ENCODE measurements at regions not wholly inside any gene's neighbourhood (a gene's known extent, or its start where the extent isn't known, plus 50 kb on each side); places are given as distances from the start of the nearest gene placed in this dataset.

- H3K4me3 ChIP-seq (replicated peaks in 1 of 2; ENCODE audit: low read depth in 2 of 2, low read length in 2 of 2) = no peak overlapping the region
- TF ChIP-seq, protein P1, sequence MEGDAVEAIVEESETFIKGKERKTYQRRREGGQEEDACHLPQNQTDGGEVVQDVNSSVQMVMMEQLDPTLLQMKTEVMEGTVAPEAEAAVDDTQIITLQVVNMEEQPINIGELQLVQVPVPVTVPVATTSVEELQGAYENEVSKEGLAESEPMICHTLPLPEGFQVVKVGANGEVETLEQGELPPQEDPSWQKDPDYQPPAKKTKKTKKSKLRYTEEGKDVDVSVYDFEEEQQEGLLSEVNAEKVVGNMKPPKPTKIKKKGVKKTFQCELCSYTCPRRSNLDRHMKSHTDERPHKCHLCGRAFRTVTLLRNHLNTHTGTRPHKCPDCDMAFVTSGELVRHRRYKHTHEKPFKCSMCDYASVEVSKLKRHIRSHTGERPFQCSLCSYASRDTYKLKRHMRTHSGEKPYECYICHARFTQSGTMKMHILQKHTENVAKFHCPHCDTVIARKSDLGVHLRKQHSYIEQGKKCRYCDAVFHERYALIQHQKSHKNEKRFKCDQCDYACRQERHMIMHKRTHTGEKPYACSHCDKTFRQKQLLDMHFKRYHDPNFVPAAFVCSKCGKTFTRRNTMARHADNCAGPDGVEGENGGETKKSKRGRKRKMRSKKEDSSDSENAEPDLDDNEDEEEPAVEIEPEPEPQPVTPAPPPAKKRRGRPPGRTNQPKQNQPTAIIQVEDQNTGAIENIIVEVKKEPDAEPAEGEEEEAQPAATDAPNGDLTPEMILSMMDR (IDR thresholded peaks at IDR 0.05; ENCODE audit: low read depth, low read length) = no peak
- no peak for DNase-seq (ENCODE audit: low read depth in 2 of 2)
These were observed 1566.9 kb downstream of the STIM2 start for GRCh38 chr4:28427306-28428085.

GRCh38 chr4:28432348-28433025 lies 1571.8 kb downstream of the STIM2 start:
- DNase-seq (ENCODE audit: low read depth in 2 of 2) = no peak
- H3K4me3 ChIP-seq (replicated peaks in 1 of 2; ENCODE audit: low read depth in 2 of 2, low read length in 2 of 2) = no peak overlapping the region
- TF ChIP-seq, protein P1 (IDR thresholded peaks at IDR 0.05; ENCODE audit: low read depth, low read length) = no peak

GRCh38 chr4:28435314-28435713 lies 1574.7 kb downstream of the STIM2 start:
- no peak overlapping the region for H3K4me3 ChIP-seq (replicated peaks in 1 of 2; ENCODE audit: low read depth in 2 of 2, low read length in 2 of 2)
- TF ChIP-seq, protein P1 (IDR thresholded peaks at IDR 0.05; ENCODE audit: low read depth, low read length) = no peak
- no peak for DNase-seq (ENCODE audit: low read depth in 2 of 2)

- no peak for DNase-seq (ENCODE audit: low read depth in 2 of 2)
- H3K4me3 ChIP-seq (replicated peaks in 1 of 2; ENCODE audit: low read depth in 2 of 2, low read length in 2 of 2) = no peak overlapping the region
- TF ChIP-seq, protein P1 (IDR thresholded peaks at IDR 0.05; ENCODE audit: low read depth, low read length) = no peak
These were observed 1575.8 kb downstream of the STIM2 start for GRCh38 chr4:28436191-28437080.

GRCh38 chr4:28443371-28443770 lies 1582.7 kb downstream of the STIM2 start:
- TF ChIP-seq, protein P1 (IDR thresholded peaks at IDR 0.05; ENCODE audit: low read depth, low read length) = no peak
- DNase-seq (ENCODE audit: low read depth in 2 of 2) = no peak
- no peak overlapping the region for H3K4me3 ChIP-seq (replicated peaks in 1 of 2; ENCODE audit: low read depth in 2 of 2, low read length in 2 of 2)

- DNase-seq (ENCODE audit: low read depth in 2 of 2) = peak in 1 of 2 donors; percentile 28
- TF ChIP-seq, protein P1 (IDR thresholded peaks at IDR 0.05; ENCODE audit: low read depth, low read length) = no peak
- no peak overlapping the region for H3K4me3 ChIP-seq (replicated peaks in 1 of 2; ENCODE audit: low read depth in 2 of 2, low read length in 2 of 2)
These were observed 1583.3 kb downstream of the STIM2 start for GRCh38 chr4:28443801-28444412.

All from cardiac fibroblast (primary cell).